HepG2 (cell line): ENCODE measurements at regions not wholly inside any gene's neighbourhood (a gene's known extent, or its start where the extent isn't known, plus 50 kb on each side); places are given as distances from the start of the nearest gene placed in this dataset.

ENCODE experiments used
- DNMT1 ChIP-seq: sonication (generic); formaldehyde crosslinking; IDR thresholded peaks from 2 replicates; pipeline ENCODE4 v1.5.1; 2020; ENCODE audit warnings: mild to moderate bottlenecking, missing genetic modification reagents
- DPF2 ChIP-seq: sonication (generic); formaldehyde crosslinking; IDR thresholded peaks from 2 replicates; pipeline ENCODE4 v1.4.0; 2020; ENCODE audit warnings: mild to moderate bottlenecking, low read depth, missing genetic modification reagents, borderline replicate concordance
- FOSL1 ChIP-seq: sonication (generic); formaldehyde crosslinking; IDR thresholded peaks from 2 replicates; pipeline ENCODE4 v1.9.0; 2021; ENCODE audit warnings: missing genetic modification reagents, borderline replicate concordance
- HNF1A ChIP-seq, 2 experiments: sonication (generic) in 1 of 2; formaldehyde crosslinking in 1 of 2; IDR thresholded peaks; 2 replicates each; pipeline versions ENCODE4 v1.4.0 to v1.6.1; 2016 to 2020; ENCODE audit warnings: borderline replicate concordance in 1 of 2, low read depth in 1 of 2, mild to moderate bottlenecking in 1 of 2, missing genetic modification reagents in 1 of 2
- HNRNPL ChIP-seq: fragments of 200-400 bp; formaldehyde crosslinking; IDR thresholded peaks from 2 replicates; pipeline ENCODE4 v1.6.1; 2017; ENCODE audit warnings: mild to moderate bottlenecking, low read depth, low read length
- HOMEZ ChIP-seq: IDR thresholded peaks from 2 replicates; pipeline ENCODE4 v1.6.1; 2016; ENCODE audit warnings: low read depth
- HOXD1 ChIP-seq: sonication (generic); formaldehyde crosslinking; IDR thresholded peaks from 2 replicates; pipeline ENCODE4 v1.5.0; 2020; ENCODE audit warnings: missing genetic modification reagents
- IRF2 ChIP-seq: IDR thresholded peaks from 2 replicates; pipeline ENCODE4 v1.6.1; 2018; ENCODE audit warnings: missing genetic modification reagents, missing compliant biosample characterization
- KAT8 ChIP-seq: IDR thresholded peaks from 2 replicates; pipeline ENCODE4 v1.6.1; 2016; ENCODE audit warnings: missing genetic modification reagents, missing compliant biosample characterization
- PHF21A ChIP-seq: sonication (generic); formaldehyde crosslinking; IDR thresholded peaks from 2 replicates; pipeline ENCODE4 v1.5.0; 2020; ENCODE audit warnings: mild to moderate bottlenecking, missing genetic modification reagents
- PHF5A ChIP-seq: IDR thresholded peaks from one replicate; pipeline ENCODE4 v1.6.1; 2018; ENCODE audit warnings: low read depth, missing genetic modification reagents; ENCODE audit not compliant: unreplicated experiment
- RAD21 ChIP-seq: fragments of 450-650 bp; formaldehyde crosslinking; IDR thresholded peaks from 2 replicates; pipeline ENCODE4 v1.5.0; 2020; ENCODE audit warnings: mild to moderate bottlenecking
- RBFOX2 ChIP-seq: fragments of 200-400 bp; formaldehyde crosslinking; IDR thresholded peaks from 2 replicates; pipeline ENCODE4 v1.6.1; 2017; ENCODE audit warnings: low read depth, mild to moderate bottlenecking, low read length
- SOX5 ChIP-seq: IDR thresholded peaks from 2 replicates; pipeline ENCODE4 v1.6.1; 2016; ENCODE audit warnings: borderline replicate concordance
- TARDBP ChIP-seq: sonication (generic); formaldehyde crosslinking; IDR thresholded peaks from 2 replicates; pipeline ENCODE4 v1.8.0; 2022; ENCODE audit warnings: mild to moderate bottlenecking, missing genetic modification reagents
- ZFP90 ChIP-seq: sonication (generic); formaldehyde crosslinking; IDR thresholded peaks from 2 replicates; pipeline ENCODE4 v1.8.0; 2022; ENCODE audit warnings: missing genetic modification reagents, mild to moderate bottlenecking, inconsistent platforms, borderline replicate concordance
- ZKSCAN8 ChIP-seq: IDR thresholded peaks from 2 replicates; pipeline ENCODE4 v1.6.1; 2016; ENCODE audit warnings: borderline replicate concordance, missing genetic modification reagents, missing compliant biosample characterization
- ZNF281 ChIP-seq: sonication (generic); formaldehyde crosslinking; IDR thresholded peaks from 2 replicates; pipeline ENCODE4 v1.4.0; 2020; ENCODE audit warnings: missing genetic modification reagents, borderline replicate concordance
- ZNF292 ChIP-seq: sonication (generic); formaldehyde crosslinking; IDR thresholded peaks from 2 replicates; pipeline ENCODE4 v1.8.1; 2022; ENCODE audit warnings: mild to moderate bottlenecking, low read depth, missing genetic modification reagents, borderline replicate concordance
- ZNF414 ChIP-seq: sonication (generic); formaldehyde crosslinking; IDR thresholded peaks from 2 replicates; pipeline ENCODE4 v1.5.0; 2020; ENCODE audit warnings: missing genetic modification reagents
- ZNF580 ChIP-seq: IDR thresholded peaks from 2 replicates; pipeline ENCODE4 v1.6.1; 2016; ENCODE audit warnings: low read depth, borderline replicate concordance

DNA sequence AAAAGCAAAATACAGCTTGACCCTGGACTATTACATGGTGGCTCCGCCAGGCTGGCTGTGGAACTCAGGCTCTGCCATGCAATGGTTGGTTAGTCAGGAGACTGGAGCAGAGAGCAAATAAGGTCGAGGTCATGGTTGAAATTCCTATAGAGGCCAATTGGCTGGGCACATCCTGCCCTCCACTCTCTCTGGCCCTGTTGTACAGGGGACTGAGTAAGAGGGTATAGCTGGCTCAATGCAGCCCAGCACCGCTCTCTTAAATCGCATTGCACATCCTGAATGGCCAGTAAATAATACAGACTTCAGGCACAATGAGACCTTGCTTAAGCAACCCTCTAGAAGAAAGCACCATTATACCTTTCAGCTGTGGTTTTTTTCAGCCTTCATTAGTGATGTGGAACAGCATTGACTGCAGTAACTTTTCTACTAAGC, 59.3 kb upstream of the PPP2R5A start (continued):
- TF ChIP-seq ZNF292 (CRISPR knock-in tag) (0 out of 2 replicates have a peak, but pooled peaks have one; percentile 33), ZNF281 (CRISPR knock-in tag) (no peak), ZNF414 (peak; percentile 49; the same call in 1 of the 2 replicates), FOSL1 (CRISPR knock-in tag) (no peak), DPF2 (no peak), PHF21A (CRISPR knock-in tag) (peak; percentile 56; the same call in 1 of the 2 replicates), RBFOX2 (no peak), RAD21 (no peak), IRF2 (CRISPR knock-in tag) (no peak), HOXD1 (CRISPR knock-in tag) (no peak), DNMT1 (CRISPR knock-in tag) (no peak), HOMEZ (CRISPR knock-in tag) (peak; percentile 60; the same call in 1 of the 2 replicates), ZKSCAN8 (peak; percentile 65; the same call in 1 of the 2 replicates), ZFP90 (CRISPR knock-in tag) (peak; percentile 61; the same call in 1 of the 2 replicates), TARDBP (CRISPR knock-in tag) (peak; percentile 46; the same call in 1 of the 2 replicates), HNRNPL (no peak), ZNF580 (CRISPR knock-in tag) (0 out of 2 replicates have a peak, but pooled peaks have one; percentile 62), SOX5 (CRISPR knock-in tag) (peak; percentile 41; the same call in 1 of the 2 replicates), KAT8 (CRISPR knock-in tag) (peak; percentile 40; the same call in 1 of the 2 replicates), HNF1A (IDR thresholded peaks at IDR 0.05; ENCODE audit: low read depth) (no peak), HNF1A (CRISPR knock-in tag; IDR thresholded peaks at IDR 0.05; ENCODE audit: borderline replicate concordance) (peak; percentile 25; the same call in 1 of the 2 replicates), PHF5A (CRISPR knock-in tag) (peak; percentile 41)
